Effector CD8-positive, alpha-beta T cell (primary cell): ENCODE measurements at regions not wholly inside any gene's neighbourhood (a gene's known extent, or its start where the extent isn't known, plus 50 kb on each side); places are given as distances from the start of the nearest gene placed in this dataset.
"Not testable (repeated sequence)": the region's sequence is repeated elsewhere in the genome, so short reads cannot be mapped to it uniquely, and the experiment has no call there.

Experiments
- DNase-seq: peaks from one replicate; lab custom pipeline; 2025; lab: John Stamatoyannopoulos, UW

DNA sequence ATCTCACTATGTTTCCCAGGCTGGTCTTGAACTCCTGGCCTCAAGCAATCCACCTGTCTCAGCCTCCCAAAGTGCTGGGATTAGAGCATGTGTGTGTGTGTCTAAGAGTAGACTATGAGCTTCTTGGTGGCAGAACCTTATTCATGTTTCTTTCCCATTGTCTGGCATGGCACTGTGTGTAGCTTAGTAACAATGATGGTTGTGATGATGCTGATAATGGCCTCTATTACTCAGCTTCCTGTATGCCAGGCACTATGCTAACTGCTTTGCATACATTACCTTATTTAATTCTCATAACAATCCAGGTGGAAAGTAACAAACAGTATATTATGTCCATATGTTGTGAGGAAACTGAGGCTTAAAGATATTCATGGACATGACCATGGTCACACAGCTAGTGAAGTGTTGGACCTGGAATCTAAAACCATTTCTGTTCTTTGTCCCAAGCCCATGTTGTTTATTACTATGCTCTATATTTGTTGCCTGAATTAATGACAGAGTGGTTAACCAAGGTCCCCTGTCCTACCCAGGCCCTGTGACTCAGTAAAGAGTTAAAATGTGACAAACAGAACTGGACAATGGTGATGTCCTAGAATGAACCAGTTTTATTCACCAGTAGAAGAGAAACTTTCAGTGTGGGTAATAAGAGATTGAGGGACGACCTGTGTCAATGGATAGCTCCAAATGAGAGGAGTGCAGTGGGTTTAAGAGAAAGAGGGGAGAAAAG, 109.6 kb downstream of the KLF5 start:
- no peak for DNase-seq

DNA sequence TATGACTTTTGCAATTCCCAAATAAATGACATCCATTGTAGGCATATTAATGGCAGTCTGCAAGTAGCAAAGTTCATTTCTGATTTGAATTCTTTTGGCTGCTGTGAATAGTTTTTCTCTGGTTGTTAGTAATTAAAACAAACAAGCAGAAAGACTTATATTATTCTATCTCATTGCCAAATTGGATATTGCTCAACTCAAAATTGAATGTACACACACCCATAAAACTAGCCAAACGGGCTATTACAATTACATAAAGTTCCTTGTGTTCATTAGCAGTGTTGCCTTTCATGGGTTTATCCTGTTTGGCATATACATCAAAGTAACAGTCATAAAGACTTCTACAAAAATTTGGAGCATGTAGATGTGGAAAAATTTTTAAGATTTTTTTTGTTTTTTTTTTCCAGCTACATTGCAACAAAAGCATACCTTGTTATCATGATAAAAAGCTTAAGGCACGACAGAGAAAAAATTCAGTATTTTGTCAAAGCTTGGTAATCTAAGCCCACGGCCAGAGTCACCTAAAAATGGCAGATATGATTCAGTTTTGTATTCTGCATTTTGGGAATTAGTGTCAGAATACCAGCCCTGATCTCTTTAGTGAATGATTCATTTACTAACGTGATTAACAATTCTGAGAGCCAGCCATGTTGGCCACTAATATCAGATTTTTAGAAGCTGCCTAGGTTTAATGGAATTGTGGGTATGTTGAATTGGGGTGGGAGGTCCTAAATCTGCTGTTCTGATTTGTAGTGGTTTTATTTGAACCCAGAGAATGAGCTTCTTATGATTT, 108.4 kb downstream of the KLF5 start:
- DNase-seq, result no peak

DNA sequence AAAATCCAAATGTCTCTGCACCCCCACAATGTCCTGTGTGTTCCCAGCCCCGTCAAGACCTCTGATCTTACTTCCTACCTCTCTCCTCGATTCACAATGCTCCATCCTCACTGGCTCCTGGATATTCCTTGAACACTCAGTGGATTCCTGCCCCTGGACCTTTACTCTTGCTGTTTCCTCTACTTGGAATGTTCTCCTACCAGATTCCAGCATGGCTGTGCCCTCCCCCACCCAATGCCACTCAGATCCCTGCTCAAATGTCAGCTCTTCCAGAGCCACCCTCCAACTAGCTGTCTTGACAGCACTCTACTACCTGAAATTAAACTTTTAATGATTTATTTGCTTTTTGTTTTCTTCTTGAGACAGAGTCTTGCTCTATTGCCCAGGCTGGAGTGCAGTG, 107.4 kb downstream of the KLF5 start:
- no peak for DNase-seq

DNA sequence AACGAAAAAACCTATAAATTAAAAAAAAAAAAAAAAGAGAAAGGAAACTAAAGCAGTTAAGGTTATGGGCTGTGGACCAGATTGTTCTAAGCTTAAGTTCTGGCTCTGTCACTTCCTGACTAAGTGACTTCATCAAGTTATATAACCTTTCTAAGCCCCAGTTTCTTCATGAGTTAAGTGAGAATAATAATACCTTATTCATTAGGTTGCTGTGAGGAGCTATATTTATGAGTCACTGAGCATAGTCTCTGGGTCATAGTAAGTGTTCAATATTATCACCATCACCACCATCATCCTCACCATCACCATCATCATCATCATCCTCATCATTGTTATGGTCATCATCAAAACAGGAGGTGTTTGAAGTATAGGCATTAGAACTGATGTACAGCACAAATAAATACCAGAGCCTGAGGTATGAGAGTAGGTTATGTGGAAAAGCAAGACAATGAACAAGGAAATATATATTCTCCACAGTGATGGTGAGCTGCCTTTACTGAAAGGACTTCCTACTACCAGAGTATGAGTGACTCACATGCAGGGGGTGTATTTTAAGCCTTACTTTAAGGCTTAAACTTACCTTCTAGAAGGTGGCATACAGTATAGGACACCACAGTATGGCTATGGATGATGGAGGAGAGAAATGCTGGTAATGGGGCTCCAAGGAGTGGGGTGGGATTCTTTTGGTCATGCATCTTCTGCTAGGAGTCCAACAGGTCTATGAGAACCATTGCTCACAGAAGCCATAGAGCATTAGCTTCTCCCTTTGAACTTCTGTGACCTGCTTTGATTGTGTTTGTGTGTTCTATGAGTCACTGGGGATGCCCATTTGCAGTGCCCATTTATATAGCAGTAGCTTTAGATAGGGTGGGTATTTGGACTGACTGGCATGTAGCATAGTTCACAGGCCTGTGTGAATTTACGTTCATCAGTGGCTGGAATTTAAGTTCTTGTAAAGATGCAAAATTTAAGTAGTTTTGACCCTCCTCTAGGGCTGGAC, 104.4 kb downstream of the KLF5 start:
- no peak for DNase-seq

DNA sequence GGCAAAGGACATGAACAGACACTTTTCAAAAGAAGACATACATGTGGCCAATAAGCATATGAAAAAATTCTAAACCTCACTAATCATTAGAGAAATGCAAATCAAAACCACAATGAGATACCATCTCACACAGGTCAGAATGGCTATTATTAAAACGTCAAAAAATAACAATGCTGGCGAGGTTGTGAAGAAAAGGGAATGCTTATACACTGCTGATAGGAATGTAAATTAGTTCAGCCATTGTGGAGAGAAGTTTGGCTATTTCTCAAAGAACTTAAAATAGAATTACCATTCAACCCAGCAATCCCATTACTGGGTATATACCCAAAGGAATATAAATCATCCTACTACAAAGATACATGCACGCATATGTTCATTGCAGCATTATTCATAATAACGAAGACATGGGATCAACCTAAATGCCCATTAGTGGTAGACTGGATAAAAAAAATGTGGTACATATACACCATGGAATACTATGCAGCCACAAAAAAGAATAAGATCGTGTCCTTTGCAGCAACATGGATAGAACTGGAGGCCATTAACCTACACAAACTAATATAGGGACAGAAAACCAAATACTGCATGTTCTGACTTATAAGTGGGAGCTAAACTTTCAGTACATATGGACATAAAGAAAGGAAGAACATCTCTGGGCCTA, 101.7 kb downstream of the KLF5 start:
- not testable (repeated sequence) for DNase-seq

DNA sequence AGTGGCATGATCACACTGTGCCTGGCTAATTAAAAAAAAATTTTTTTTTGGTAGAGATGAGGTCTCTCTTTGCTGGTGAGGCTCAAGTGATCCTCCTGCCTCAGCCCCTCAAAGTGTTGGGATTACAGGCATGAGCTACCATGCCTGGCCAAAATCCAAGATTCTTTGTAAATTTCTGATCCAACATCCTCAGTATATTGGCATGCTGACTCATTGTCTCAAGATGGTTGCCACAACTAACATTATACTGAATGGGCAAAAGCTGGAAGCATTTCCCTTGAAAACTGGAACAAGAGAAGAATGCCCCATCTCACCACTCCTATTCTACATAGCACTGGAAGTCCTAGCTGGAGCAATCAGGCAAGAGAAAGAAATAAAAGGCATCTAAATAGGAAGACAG, 100.0 kb downstream of the KLF5 start:
- no peak for DNase-seq

DNA sequence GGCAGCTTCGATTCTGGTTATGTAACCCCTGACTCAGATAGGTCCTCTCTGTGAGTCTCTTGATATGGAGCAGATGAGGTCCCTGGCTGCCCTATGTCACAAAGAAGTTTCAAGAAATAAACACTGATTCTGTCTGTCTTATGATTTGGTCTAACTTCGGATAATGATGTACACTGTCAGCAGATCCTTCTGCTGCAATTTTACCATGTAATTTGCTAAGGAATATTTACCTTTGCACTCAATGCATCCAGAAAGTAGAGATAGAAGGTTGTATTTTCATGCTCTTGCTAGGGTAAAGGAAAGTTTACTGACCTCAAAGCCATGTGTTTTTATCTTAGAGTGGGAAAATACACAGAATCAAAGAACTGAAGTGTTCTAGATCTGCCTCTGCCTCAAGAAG, 98.2 kb downstream of the KLF5 start:
- DNase-seq, result no peak

DNA sequence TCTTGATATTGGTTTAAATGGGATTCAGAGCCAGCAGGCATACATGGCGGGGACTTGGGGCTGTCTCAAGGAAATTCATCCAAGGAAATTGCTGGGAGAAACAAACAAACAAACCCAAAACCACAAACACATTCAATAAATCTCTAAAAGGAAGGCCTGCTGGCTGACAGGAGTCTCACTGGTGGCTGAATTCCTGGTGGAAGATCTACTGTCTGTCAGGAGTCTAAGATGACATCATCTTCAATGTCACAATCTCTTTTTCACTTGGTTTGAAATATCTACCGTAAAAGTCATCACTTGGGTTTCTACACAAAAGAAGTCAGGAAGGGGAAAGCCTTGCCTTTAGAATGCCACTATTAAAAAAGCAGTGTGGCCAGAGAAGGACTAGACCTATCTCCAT, 87.9 kb downstream of the KLF5 start:
- DNase-seq, result no peak

DNA sequence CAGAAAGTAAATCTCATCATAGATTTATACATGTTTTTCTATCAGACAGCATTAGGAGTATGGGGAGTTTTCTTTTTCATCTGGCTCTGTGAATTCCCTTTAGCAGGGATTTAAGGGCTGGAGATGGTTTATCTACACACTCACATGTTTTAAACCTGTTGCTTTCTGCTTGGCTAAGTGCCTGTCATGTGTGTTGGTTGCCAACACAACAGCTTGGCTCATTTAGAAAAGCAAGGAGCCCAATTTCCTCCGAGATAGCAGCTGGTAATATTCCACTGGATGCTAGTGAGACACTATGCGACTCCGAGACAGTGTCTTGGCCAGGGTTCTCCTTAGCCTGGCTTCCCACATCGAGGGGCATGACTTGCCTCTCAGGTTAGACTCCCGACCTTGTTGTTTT, 83.3 kb downstream of the KLF5 start:
- no peak for DNase-seq

DNA sequence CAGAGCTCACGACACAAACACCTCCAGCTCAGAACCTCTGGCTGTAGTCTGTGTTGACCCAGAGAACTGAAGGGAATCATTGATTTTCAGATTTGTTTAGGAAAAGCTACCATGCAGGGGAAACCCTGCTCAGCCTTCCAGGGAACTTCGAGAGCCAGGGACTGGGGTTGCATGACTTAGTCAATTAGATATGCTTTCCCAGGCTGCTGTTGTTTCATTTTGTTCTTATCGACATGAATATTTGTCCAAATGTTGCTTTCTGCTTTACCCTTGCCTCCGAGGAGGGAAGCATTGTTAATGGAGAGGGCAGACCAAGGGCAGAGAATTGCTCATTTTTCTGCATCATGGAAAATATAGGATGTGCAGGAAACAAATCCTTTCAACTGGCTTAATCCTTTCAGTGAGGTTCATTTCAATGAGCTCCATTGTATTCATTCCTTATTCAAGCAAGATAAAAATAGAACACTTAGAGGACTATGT, 82.5 kb downstream of the KLF5 start:
- DNase-seq, result no peak

DNA sequence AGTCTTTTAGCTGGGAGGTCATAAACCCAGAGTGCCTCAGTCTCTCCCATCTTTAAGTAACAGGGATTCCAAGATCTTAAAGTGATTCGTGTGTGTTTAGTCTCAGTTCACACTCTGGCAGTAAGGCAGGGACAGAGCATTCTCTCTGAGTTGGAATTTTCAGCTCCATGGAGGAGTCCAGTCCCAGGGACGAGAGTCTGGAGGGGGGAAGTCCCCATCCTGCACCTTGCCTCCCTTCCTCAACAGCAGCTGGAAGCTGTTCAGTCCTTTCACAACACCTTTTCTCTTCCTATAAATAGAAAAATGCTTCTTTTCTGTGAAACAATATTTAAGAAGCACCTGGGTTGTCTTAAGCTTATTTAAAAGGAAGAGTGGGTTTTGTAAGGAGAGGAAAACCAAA, 82.0 kb downstream of the KLF5 start:
- no peak for DNase-seq

DNA sequence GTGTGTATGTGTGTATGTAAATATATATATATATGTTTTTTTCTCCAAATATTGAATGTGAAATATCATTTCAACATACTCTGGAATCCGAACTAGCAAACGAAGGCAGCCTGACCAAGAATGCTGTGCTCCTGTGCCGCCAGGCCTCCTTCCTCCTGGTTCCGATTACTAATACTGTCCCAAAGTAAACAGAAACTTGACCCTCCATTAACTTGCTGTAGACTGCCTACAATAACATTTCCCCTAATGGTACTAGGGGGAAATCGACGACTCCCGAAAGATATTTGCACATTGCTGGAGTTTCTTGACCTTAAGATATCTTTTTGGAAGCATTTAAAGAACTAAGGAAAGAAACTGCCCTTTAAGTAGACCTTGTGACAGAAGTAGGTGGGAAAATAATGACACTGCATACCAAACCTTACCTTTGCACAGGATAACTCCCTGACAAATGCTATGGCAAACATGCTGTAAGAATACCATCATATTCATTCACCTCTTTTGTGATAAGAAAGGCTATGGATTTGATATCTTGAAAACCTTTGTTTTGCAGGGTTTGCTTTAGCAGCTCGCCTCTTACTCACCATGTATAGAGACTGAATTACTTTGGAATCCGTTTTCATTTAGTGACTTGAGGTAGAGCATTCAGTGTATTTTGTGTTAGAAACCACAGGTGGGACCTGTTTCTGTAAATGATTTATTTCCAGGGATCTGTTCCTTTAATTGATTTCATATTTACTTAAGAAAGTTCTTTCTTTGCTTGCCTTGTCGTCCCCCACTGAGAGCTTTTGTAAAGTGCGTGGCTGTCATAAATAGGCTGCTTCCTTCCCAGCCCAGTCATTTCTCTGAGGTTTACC, 80.1 kb downstream of the KLF5 start:
- DNase-seq, result no peak

DNA sequence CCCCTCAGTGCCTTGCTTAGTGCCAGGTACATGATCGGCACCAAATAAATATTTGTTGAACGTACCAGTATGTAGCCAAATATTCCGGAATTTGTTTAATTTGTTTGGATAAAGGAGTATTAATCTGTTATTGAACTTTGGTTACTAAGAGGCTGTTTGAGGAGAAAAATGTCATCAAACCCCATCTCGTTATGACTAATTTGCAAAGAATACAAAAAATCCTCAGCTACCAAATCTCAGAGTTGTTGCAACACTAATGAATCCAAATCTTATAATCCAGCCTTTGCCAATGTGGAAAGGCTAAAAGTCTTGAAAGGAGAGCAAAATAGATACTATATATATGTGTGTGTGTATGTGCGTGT, 79.5 kb downstream of the KLF5 start:
- no peak for DNase-seq

DNA sequence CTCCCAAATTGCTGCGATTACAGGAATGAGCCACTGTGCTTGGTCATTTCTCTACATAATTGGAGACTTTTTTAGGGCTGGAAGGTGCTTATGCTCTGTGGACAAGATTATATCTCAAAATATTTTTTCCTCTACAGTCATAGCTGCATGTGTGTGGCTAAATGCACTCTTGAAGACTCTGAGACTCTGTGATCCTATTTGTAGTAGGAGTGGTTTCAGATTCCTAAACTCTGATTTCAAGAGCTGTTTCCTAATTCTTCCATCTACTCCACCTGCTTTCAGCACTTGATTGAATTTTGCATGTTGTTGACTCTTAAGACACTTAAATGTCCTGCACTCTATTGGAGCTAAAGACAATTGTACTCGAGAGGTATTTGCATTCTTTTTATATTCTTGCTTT, 78.0 kb downstream of the KLF5 start:
- DNase-seq, result no peak

DNA sequence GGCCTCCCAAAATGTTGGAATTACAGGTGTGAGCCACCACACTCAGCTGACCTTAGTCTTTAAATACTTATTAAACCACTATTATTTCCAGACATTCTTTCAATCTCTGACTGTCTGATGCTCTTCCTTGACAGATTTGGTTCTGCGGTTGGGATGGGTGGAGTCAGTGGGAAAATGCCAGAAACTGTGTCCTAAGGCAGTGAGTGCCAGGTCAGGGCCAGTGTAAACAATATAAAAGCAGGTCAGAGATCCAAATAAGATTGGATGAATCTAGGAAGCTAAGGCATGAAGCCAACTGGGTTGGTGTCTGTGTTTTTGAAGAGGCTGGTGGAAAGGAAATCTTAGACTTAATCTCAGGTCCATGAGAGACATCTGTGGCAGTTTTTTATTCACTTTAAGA, 74.7 kb downstream of the KLF5 start:
- no peak for DNase-seq

DNA sequence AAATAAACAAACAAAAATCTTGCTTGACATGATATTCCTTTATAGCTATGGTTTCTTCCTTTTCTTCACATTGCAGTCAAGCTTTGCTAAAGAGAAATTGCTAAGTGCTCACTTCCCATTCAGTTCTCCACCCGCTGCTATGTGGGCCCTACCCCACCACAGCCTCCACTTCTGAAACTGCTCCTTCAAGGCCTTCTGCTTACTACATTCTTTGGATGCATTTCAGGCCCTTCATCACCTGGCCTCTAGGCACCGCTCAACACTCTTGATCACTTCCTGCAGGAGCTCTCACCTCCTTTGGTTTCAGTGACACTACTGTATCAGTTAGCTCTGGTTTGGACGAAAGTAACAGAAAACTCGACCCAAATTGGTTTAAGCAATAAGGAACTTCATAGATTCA, 72.4 kb downstream of the KLF5 start:
- no peak for DNase-seq

DNA sequence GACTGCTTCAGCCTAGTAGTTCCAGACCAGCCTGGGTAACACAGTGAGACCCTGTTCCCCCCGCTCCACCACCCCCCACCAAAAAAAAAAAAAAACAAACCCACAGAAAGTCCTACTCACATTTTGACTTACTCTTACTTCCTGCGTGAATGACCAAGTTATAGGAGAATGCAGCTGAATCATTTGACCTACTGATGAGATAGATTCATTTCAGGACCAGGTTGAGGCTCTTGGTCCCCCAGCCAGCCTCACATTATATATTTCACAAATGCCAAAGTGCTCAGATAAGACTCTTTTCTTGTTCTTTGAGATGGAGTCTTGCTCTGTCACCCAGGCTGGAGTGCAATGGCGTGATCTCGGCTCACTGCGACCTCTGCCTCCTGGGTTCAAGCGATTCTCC, 70.2 kb downstream of the KLF5 start:
- DNase-seq, result no peak
